Thoracic aorta (tissue), 2 donors: ENCODE measurements at regions not wholly inside any gene's neighbourhood (a gene's known extent, or its start where the extent isn't known, plus 50 kb on each side); places are given as distances from the start of the nearest gene placed in this dataset.

ENCODE experiments used
- ATAC-seq: fragments of 150-250 bp; one replicate; pipeline ENCODE4 v1.8.0; 2017; ENCODE audit warnings: low read depth; ENCODE audit not compliant: insufficient number of reproducible peaks, low FRiP score
- DNase-seq: peaks from one replicate; pipeline ENCODE4 v3.0.0-alpha.2; 2020; ENCODE audit warnings: low spot score
- H3K27ac ChIP-seq, 2 donors: fragments of 200-600 bp; sonication (generic); 1 replicate in 1 of 2; 2 replicates in 1 of 2; pipeline ENCODE4 v1.5.1; 2016; ENCODE audit warnings: mild to moderate bottlenecking in 2 of 2, moderate library complexity in 2 of 2
- H3K27me3 ChIP-seq: fragments of 200-600 bp; sonication (generic); replicated peaks from 2 replicates; pipeline ENCODE4 v1.6.0; 2016; ENCODE audit warnings: mild to moderate bottlenecking; ENCODE audit not compliant: insufficient read depth
- H3K36me3 ChIP-seq: fragments of 200-600 bp; sonication (generic); one replicate; pipeline ENCODE4 v1.5.1; 2016
- H3K4me1 ChIP-seq, 2 donors: fragments of 200-600 bp; sonication (generic); 1 replicate in 1 of 2; 2 replicates in 1 of 2; pipeline versions ENCODE4 v1.5.1 to v1.6.0; 2016; ENCODE audit warnings: low read depth in 2 of 2, mild to moderate bottlenecking in 1 of 2; ENCODE audit not compliant: control insufficient read depth in 1 of 2
- H3K4me3 ChIP-seq: fragments of 200-600 bp; sonication (generic); 2 replicates; pipeline ENCODE4 v1.5.1; 2016; ENCODE audit warnings: mild to moderate bottlenecking
- H3K9me3 ChIP-seq: fragments of 200-600 bp; sonication (generic); 2 replicates; pipeline ENCODE4 v1.5.1; 2016
- TF ChIP-seq, protein P1 (sequence below): fragments of 200-600 bp; sonication (generic); IDR thresholded peaks from one replicate; pipeline ENCODE4 v1.5.1; 2019; ENCODE audit warnings: antibody characterized with exemption

DNA sequence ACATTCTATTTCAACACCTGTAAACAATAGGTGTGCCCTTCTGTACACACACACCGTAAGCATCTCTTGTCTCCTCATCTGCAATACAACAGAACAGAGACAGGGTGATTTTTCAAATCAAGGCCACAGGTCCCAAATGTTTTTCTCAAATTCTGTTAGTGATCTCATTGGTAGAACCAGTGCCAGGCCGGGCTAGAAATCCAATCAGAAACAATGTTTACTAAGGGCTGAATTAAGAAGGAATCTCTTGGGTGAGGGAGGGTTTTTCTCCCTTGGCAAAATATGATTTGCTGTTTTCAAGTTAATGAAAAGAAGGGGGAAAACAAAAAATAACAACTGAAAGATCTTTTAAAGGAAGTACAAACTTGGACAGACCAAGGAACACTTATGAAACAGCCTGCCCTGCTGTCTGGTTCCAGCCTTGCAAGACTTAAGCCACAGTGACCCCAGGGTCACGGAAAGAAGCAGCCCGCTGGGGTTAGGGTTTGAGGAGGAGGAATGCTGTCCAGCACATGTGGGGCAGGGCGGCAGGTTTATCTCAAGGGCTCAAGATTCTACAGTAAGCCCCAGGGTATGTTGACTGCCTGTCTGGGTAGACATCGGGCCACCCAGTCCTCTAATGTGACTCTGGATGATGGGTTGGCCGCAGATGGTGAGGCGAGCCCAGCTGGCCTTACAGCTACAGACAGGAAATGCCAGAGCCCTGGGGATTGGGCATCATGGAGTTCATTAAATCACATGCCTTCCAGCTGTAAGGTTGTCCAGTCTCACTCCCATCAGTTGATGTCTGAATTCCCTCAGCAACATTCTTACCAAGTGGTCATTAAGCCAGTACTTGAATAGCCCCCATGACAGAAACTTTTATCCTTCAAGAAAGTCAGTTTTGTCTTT lies 73.3 kb upstream of the SLC44A3 start:
- no peak for ATAC-seq

DNA sequence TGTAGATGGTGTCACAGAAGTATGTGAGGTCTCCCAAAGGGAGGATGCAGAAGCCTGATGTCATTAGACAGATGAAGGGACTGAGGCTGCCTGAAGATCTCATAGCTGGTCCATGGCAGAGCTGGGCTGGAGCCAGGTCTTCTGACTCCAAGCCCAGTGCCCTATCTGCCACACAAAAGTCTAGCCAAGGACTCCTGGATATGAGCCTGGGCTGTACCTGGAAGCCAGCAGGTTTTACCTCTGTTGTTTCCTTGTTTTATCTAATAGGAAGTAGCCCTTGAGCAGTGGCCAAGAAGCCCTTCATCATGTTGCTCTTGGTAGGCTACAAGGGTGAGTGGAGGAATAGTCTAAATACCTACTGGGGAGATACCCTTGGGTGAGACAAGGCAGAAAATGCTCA lies 74.4 kb upstream of the SLC44A3 start:
- H3K36me3 ChIP-seq: no peaks in the 10 kb centered on the region
- H3K4me3 ChIP-seq: no peak overlapping the region
- TF ChIP-seq, protein P1, sequence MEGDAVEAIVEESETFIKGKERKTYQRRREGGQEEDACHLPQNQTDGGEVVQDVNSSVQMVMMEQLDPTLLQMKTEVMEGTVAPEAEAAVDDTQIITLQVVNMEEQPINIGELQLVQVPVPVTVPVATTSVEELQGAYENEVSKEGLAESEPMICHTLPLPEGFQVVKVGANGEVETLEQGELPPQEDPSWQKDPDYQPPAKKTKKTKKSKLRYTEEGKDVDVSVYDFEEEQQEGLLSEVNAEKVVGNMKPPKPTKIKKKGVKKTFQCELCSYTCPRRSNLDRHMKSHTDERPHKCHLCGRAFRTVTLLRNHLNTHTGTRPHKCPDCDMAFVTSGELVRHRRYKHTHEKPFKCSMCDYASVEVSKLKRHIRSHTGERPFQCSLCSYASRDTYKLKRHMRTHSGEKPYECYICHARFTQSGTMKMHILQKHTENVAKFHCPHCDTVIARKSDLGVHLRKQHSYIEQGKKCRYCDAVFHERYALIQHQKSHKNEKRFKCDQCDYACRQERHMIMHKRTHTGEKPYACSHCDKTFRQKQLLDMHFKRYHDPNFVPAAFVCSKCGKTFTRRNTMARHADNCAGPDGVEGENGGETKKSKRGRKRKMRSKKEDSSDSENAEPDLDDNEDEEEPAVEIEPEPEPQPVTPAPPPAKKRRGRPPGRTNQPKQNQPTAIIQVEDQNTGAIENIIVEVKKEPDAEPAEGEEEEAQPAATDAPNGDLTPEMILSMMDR: no peak
- ATAC-seq: no peak
- H3K27ac ChIP-seq: no peak overlapping the region
- H3K9me3 ChIP-seq: no peaks in the 10 kb centered on the region
- no peaks in the 10 kb centered on the region for H3K27me3 ChIP-seq
- no peak for DNase-seq
- no peaks in the 10 kb centered on the region for H3K4me1 ChIP-seq

More for the DNA sequence above, 73.3 kb upstream of the SLC44A3 start:
- H3K4me3 ChIP-seq: no peak overlapping the region
- TF ChIP-seq, protein P1: no peak
- no peaks in the 10 kb centered on the region for H3K4me1 ChIP-seq
- no peaks in the 10 kb centered on the region for H3K27me3 ChIP-seq
- no peak for DNase-seq
- H3K36me3 ChIP-seq: no peaks in the 10 kb centered on the region
- no peak overlapping the region for H3K27ac ChIP-seq
- H3K9me3 ChIP-seq: no peaks in the 10 kb centered on the region

DNA sequence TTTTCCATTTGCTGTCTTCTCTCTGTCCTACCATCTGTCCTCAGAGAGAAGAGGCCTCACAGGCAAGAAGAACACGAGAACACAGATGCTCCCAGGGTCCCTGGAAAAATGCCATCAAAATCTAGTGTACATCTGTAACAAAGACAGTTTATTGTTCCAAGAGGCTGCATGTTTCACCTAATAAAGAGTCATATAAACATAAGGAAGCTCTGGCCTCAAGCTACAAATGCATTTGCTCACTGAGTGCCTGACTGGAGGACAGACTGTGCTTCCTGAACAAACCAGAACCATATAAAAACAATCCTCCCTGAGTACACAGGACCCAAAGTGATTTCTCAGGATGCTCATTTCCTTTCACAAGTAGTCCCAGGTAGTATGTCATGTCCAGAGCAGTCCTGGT lies 76.3 kb upstream of the SLC44A3 start:
- H3K4me1 ChIP-seq: peaks cover 0 to 10% of the 10 kb centered on the region in 2 donors
- H3K9me3 ChIP-seq: no peaks in the 10 kb centered on the region
- H3K27me3 ChIP-seq: no peaks in the 10 kb centered on the region
- no peak for ATAC-seq
- no peaks in the 10 kb centered on the region for H3K36me3 ChIP-seq
- H3K4me3 ChIP-seq: no peak overlapping the region
- TF ChIP-seq, protein P1: no peak
- H3K27ac ChIP-seq: no peak overlapping the region
- no peak for DNase-seq

DNA sequence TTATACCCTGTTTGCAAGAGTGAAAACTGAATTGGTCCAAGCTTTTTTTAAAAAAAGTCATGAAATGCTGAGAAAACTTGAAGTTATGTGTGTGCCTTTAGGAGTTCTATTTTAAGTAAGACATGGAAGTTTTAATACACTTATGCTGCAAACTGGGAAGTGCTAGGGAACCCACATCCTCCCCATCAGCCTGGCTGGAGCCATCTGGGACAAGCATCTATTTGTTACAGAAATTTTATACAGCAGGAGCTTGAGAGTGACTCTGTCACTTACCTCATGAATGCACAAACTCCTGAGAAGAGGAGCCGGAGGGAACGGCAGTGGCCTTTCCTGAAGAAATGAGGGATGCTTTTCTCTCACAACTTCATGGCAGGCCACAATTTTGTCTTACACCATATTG lies 78.2 kb upstream of the SLC44A3 start:
- no peak overlapping the region for H3K4me3 ChIP-seq
- ATAC-seq: no peak
- peaks cover 0 to 17% of the 10 kb centered on the region in 2 donors for H3K4me1 ChIP-seq
- H3K27ac ChIP-seq: no peak overlapping the region
- H3K36me3 ChIP-seq: no peaks in the 10 kb centered on the region
- H3K27me3 ChIP-seq: no peaks in the 10 kb centered on the region
- DNase-seq: no peak
- TF ChIP-seq, protein P1: no peak
- no peaks in the 10 kb centered on the region for H3K9me3 ChIP-seq

DNA sequence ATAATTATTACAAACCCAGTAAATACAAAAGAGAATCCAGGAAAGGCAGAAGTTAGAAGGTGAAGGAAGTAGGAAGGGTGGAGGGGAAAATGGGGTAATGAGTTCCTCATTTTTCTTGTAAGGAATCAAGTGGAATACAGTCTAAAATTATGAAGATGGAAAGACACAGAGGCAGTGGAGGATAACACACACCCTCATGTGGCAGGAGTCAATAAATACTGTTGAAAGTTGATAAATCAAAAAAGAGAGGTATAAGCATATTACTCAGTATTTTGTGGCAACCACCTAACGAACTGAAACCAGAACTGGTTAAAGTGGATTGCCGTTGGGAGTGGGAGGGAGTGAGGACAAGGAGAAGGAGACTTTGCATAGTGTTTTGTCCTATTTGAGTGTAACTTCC lies 78.6 kb upstream of the SLC44A3 start:
- Histone ChIP-seq H3K27me3 (no peaks in the 10 kb centered on the region), H3K9me3 (no peaks in the 10 kb centered on the region), H3K4me3 (no peak overlapping the region), H3K36me3 (no peaks in the 10 kb centered on the region), H3K4me1 (peaks cover 0 to 18% of the 10 kb centered on the region in 2 donors), H3K27ac (no peak overlapping the region)
- no peak for DNase-seq
- TF ChIP-seq, protein P1: no peak
- ATAC-seq: no peak
